ENCODE measurements at regions not wholly inside any gene's neighbourhood (a gene's known extent, or its start where the extent isn't known, plus 50 kb on each side); places are given as distances from the start of the nearest gene placed in this dataset.
"Not testable (repeated sequence)": the region's sequence is repeated elsewhere in the genome, so short reads cannot be mapped to it uniquely, and the experiment has no call there.

DNA sequence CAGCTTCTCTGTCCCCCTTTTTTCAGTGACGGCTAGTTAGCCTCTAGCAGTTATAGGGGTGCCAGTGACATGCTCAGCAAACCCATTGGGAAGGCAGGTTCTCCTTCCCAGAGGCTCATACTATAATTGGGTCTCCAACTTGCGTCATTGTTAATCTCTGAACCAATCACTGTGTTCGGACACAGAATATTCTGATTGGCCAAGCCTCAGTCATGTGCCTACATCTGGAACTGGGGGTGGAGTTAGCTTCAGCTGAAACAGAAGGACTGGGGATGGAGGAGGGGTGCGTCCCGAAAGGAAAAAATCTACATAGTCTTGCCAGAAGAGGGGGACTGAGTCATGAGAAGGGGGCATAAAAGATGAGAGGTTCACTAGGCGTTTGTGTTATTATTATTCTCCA is 165.6 kb downstream of the SUDS3 start:
- Histone ChIP-seq H3K27ac (no peak overlapping the region), H3K9me3 (ENCODE audit: control insufficient read depth, low read length) (no peaks in the 10 kb centered on the region), H2AFZ (no peak overlapping the region), H3K79me2 (no peaks in the 10 kb centered on the region), H3K27me3 (ENCODE audit: control insufficient read depth, insufficient read depth, low read length) (no peaks in the 10 kb centered on the region), H3K36me3 (ENCODE audit: control insufficient read depth, insufficient read depth, low read length) (no peaks in the 10 kb centered on the region), H3K4me1 (no peaks in the 10 kb centered on the region), H3K9ac (no peak overlapping the region), H3K4me3 (ENCODE audit: low read depth, low read length) (no peak overlapping the region), H3K4me2 (ENCODE audit: low read length) (no peak overlapping the region)
- TF ChIP-seq, protein P1, sequence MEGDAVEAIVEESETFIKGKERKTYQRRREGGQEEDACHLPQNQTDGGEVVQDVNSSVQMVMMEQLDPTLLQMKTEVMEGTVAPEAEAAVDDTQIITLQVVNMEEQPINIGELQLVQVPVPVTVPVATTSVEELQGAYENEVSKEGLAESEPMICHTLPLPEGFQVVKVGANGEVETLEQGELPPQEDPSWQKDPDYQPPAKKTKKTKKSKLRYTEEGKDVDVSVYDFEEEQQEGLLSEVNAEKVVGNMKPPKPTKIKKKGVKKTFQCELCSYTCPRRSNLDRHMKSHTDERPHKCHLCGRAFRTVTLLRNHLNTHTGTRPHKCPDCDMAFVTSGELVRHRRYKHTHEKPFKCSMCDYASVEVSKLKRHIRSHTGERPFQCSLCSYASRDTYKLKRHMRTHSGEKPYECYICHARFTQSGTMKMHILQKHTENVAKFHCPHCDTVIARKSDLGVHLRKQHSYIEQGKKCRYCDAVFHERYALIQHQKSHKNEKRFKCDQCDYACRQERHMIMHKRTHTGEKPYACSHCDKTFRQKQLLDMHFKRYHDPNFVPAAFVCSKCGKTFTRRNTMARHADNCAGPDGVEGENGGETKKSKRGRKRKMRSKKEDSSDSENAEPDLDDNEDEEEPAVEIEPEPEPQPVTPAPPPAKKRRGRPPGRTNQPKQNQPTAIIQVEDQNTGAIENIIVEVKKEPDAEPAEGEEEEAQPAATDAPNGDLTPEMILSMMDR (IDR thresholded peaks at IDR 0.05): no peak

DNA sequence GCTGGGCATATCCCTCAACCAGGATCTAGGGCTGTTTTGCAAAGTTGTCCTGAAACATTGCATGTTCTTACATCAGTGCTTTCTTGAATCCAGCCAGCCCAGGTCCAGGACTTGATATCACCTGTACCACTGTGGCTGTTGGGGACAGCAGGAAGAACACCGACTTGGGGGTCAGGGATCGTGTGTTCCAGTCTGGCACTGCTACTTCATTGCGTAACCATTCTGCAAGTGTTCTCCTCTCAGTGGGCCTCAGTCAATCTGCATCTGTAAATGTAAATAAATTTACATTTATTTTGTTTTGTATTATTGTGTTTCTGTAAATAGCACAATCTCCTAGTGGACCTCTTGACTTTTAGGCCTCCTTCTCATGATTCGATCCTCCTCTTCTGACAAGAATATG is 167.3 kb downstream of the SUDS3 start:
- Histone ChIP-seq H3K27me3 (ENCODE audit: control insufficient read depth, insufficient read depth, low read length) (no peaks in the 10 kb centered on the region), H3K4me3 (ENCODE audit: low read depth, low read length) (no peak overlapping the region), H3K4me1 (no peaks in the 10 kb centered on the region), H3K27ac (no peak overlapping the region), H3K4me2 (ENCODE audit: low read length) (no peak overlapping the region), H3K79me2 (no peaks in the 10 kb centered on the region), H3K36me3 (ENCODE audit: control insufficient read depth, insufficient read depth, low read length) (no peaks in the 10 kb centered on the region), H3K9me3 (ENCODE audit: control insufficient read depth, low read length) (no peaks in the 10 kb centered on the region), H3K9ac (no peak overlapping the region), H2AFZ (no peak overlapping the region)
- TF ChIP-seq, protein P1 (IDR thresholded peaks at IDR 0.05): no peak

DNA sequence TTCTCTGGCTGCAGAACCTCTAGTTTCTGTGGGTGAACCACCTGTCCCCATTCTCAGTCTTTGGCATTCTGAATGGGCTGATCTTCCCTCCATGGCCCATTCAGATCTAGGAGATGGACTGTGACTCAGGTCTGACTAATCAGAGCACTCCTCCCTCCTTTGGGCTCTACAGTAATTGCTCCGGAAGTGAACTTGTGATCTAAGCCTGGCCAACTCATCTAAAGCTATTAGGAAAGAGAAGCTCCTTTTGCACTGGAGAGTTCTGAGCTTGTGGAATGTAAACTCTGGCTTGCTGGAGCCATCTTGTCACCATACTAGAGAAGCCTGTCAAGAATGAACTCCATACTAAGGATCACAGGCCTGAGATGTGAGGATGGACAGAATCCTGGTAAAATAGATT is 168.2 kb downstream of the SUDS3 start:
- H3K79me2 ChIP-seq: no peaks in the 10 kb centered on the region
- no peaks in the 10 kb centered on the region for H3K27me3 ChIP-seq (ENCODE audit: control insufficient read depth, insufficient read depth, low read length)
- H2AFZ ChIP-seq: no peak overlapping the region
- H3K4me1 ChIP-seq: no peaks in the 10 kb centered on the region
- no peaks in the 10 kb centered on the region for H3K36me3 ChIP-seq (ENCODE audit: control insufficient read depth, insufficient read depth, low read length)
- TF ChIP-seq, protein P1 (IDR thresholded peaks at IDR 0.05): no peak
- no peaks in the 10 kb centered on the region for H3K9me3 ChIP-seq (ENCODE audit: control insufficient read depth, low read length)
- no peak overlapping the region for H3K4me2 ChIP-seq (ENCODE audit: low read length)
- H3K9ac ChIP-seq: no peak overlapping the region
- H3K4me3 ChIP-seq (ENCODE audit: low read depth, low read length): no peak overlapping the region
- H3K27ac ChIP-seq: no peak overlapping the region

DNA sequence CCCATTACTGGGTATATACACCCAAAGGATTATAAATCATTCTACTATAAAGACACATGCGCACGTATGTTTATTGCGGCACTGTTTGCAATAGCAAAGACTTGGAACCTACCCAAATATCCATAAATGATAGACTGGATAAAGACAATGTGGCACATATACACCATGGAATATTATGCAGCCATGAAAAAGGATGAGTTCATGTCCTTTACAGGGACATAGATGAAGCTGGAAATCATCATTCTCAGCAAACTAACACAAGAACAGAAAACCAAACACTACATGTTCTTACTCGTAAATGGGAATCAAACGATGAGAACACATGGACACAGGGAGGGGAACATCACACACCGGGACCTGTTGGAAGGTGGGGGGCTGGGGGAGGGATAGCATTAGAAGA is 171.3 kb downstream of the SUDS3 start:
- not testable (repeated sequence) for H3K79me2 ChIP-seq; H3K4me1 ChIP-seq; H3K9me3 ChIP-seq (ENCODE audit: control insufficient read depth, low read length); H3K27me3 ChIP-seq (ENCODE audit: control insufficient read depth, insufficient read depth, low read length); H3K4me3 ChIP-seq (ENCODE audit: low read depth, low read length); H3K4me2 ChIP-seq (ENCODE audit: low read length); H3K27ac ChIP-seq; H2AFZ ChIP-seq; H3K9ac ChIP-seq; H3K36me3 ChIP-seq (ENCODE audit: control insufficient read depth, insufficient read depth, low read length)

DNA sequence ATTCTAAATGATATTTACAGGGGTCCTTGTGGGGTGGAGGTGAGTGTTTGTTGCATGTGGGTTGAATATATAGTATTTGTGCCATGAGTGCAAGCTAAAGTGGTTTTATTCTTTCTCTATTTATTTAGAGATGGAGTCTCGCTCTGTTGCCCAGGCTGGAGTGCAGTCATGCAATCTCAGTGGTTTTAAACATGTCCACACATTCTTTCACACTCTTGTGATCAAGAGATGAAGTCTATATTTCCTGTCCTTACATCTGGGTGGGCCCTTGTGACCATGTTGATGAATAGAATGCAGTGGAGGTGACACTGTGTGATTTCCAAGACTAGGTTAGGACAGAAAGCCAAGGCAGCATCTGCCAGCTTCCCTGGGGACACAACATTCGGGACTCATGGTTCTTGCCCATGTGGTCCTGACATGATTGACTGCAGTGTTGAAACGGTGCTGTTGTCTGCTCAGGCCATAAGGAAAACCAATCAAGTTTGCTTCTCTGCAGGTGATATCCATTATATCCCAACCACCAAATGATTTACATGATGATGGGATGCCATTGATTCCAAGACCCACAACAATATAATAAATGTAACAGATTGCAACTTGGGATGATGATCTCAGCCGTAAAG is 172.6 kb downstream of the SUDS3 start:
- H3K9ac ChIP-seq: no peak overlapping the region
- no peak overlapping the region for H2AFZ ChIP-seq
- no peak overlapping the region for H3K27ac ChIP-seq
- H3K36me3 ChIP-seq (ENCODE audit: control insufficient read depth, insufficient read depth, low read length): no peaks in the 10 kb centered on the region
- H3K4me2 ChIP-seq (ENCODE audit: low read length): no peak overlapping the region
- no peaks in the 10 kb centered on the region for H3K79me2 ChIP-seq
- H3K27me3 ChIP-seq (ENCODE audit: control insufficient read depth, insufficient read depth, low read length): no peaks in the 10 kb centered on the region
- H3K4me3 ChIP-seq (ENCODE audit: low read depth, low read length): no peak overlapping the region
- TF ChIP-seq, protein P1 (IDR thresholded peaks at IDR 0.05): no peak
- no peaks in the 10 kb centered on the region for H3K9me3 ChIP-seq (ENCODE audit: control insufficient read depth, low read length)
- H3K4me1 ChIP-seq: no peaks in the 10 kb centered on the region
